Tibial artery (tissue), 4 donors: ENCODE measurements at regions not wholly inside any gene's neighbourhood (a gene's known extent, or its start where the extent isn't known, plus 50 kb on each side); places are given as distances from the start of the nearest gene placed in this dataset.

Experiments
- DNase-seq, 2 donors: peaks; one replicate each; pipeline ENCODE4 v3.0.0-alpha.2; 2019
- H3K27ac ChIP-seq, 2 donors: fragments of 200-600 bp; sonication (generic) in 1 of 2; 1 replicate in 1 of 2; 2 replicates in 1 of 2; pipeline ENCODE4 v1.5.1; 2018 to 2019; ENCODE audit warnings: mild to moderate bottlenecking in 1 of 2
- H3K27me3 ChIP-seq, 2 donors: fragments of 200-600 bp; sonication (generic) in 1 of 2; one replicate each; pipeline versions ENCODE4 v1.5.1 to v1.6.0; 2016 to 2019
- H3K36me3 ChIP-seq, 3 donors: fragments of 200-600 bp; sonication (generic) in 2 of 3; one replicate each; pipeline ENCODE4 v1.5.1; 2016 to 2019; ENCODE audit warnings: mild to moderate bottlenecking in 2 of 3
- H3K4me1 ChIP-seq, 4 donors: fragments of 200-600 bp; sonication (generic) in 2 of 4; 1 replicate in 3 of 4; 2 replicates in 1 of 4; pipeline ENCODE4 v1.5.1; 2016 to 2019
- H3K4me3 ChIP-seq, 2 donors: fragments of 200-600 bp; sonication (generic) in 1 of 2; 1 replicate in 1 of 2; 2 replicates in 1 of 2; pipeline ENCODE4 v1.5.1; 2018 to 2019; ENCODE audit warnings: mild to moderate bottlenecking in 2 of 2
- H3K9me3 ChIP-seq, 3 donors: fragments of 200-600 bp; sonication (generic) in 1 of 3; one replicate each; pipeline ENCODE4 v1.5.1; 2016 to 2019
- intact Hi-C: fragments of 100-400 bp; cut with DNase I; formaldehyde crosslinking; loops from one replicate; pipeline ENCODE4 v1.15.0; 2023; ENCODE audit warnings: low total_unique reads
- TF ChIP-seq, protein P1 (sequence below), 2 experiments: fragments of 200-600 bp in 1 of 2; fragments of 450-650 bp in 1 of 2; IDR thresholded peaks; one replicate each; pipeline ENCODE4 v1.5.1; 2017 to 2019; ENCODE audit warnings: antibody characterized with exemption in 2 of 2, mild to moderate bottlenecking in 1 of 2, moderate library complexity in 1 of 2

GRCh38 chr3:137382005-137382594 is 382.0 kb upstream of the SOX14 start:
- DNase-seq = no peak
- Histone ChIP-seq H3K9me3 (peaks cover 0 to 10% (median 0%) of the 10 kb centered on the region in 3 donors), H3K27me3 (no peaks in the 10 kb centered on the region), H3K36me3 (no peaks in the 10 kb centered on the region), H3K4me1 (no peaks in the 10 kb centered on the region), H3K27ac (no peak overlapping the region), H3K4me3 (no peak overlapping the region)
- TF ChIP-seq, protein P1, sequence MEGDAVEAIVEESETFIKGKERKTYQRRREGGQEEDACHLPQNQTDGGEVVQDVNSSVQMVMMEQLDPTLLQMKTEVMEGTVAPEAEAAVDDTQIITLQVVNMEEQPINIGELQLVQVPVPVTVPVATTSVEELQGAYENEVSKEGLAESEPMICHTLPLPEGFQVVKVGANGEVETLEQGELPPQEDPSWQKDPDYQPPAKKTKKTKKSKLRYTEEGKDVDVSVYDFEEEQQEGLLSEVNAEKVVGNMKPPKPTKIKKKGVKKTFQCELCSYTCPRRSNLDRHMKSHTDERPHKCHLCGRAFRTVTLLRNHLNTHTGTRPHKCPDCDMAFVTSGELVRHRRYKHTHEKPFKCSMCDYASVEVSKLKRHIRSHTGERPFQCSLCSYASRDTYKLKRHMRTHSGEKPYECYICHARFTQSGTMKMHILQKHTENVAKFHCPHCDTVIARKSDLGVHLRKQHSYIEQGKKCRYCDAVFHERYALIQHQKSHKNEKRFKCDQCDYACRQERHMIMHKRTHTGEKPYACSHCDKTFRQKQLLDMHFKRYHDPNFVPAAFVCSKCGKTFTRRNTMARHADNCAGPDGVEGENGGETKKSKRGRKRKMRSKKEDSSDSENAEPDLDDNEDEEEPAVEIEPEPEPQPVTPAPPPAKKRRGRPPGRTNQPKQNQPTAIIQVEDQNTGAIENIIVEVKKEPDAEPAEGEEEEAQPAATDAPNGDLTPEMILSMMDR (IDR thresholded peaks at IDR 0.05) = no peak
- intact Hi-C loops = no loop called here

- no peaks in the 10 kb centered on the region for H3K27me3 ChIP-seq
- no peak overlapping the region for H3K4me3 ChIP-seq
- no peak for DNase-seq
- H3K4me1 ChIP-seq = no peaks in the 10 kb centered on the region
- TF ChIP-seq, protein P1 (IDR thresholded peaks at IDR 0.05) = no peak
- H3K27ac ChIP-seq = no peak overlapping the region
- no peaks in the 10 kb centered on the region for H3K9me3 ChIP-seq
- intact Hi-C loops = no loop called here
- H3K36me3 ChIP-seq = no peaks in the 10 kb centered on the region
Observed at GRCh38 chr3:137385922-137386321, 378.2 kb upstream of the SOX14 start.

GRCh38 chr3:137409584-137409983 is 354.5 kb upstream of the SOX14 start:
- H3K27ac ChIP-seq = no peak overlapping the region

DNA sequence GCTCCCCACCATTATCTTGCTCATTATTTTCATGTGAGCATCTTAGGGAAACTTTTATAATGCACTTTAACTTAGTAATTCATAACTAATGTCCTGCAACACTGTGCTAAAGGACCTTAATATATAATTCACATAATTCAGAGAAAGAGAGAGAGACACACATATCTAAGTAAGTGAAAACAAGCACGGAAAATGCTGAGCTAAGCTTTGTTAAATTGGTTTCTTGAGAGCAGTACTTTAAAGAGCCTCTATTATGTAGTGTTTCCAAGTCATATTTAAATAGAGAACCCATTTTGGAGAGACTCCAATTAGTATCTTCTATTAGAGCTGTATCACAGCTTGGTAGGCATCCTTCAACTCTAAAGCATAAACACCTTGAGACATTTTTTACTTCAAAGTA is 354.1 kb upstream of the SOX14 start:
- Histone ChIP-seq H3K9me3 (peaks cover 0 to 4% (median 0%) of the 10 kb centered on the region in 3 donors), H3K27ac (no peak overlapping the region), H3K36me3 (no peaks in the 10 kb centered on the region), H3K4me3 (no peak overlapping the region), H3K27me3 (no peaks in the 10 kb centered on the region), H3K4me1 (no peaks in the 10 kb centered on the region)
- DNase-seq = no peak
- intact Hi-C loops = no loop called here
- TF ChIP-seq, protein P1 (IDR thresholded peaks at IDR 0.05) = no peak

More at GRCh38 chr3:137409584-137409983, 354.5 kb upstream of the SOX14 start:
- H3K4me3 ChIP-seq = no peak overlapping the region
- TF ChIP-seq, protein P1 (IDR thresholded peaks at IDR 0.05) = no peak
- intact Hi-C loops = no loop called here
- H3K36me3 ChIP-seq = no peaks in the 10 kb centered on the region
- DNase-seq = no peak
- peaks cover 0 to 4% (median 0%) of the 10 kb centered on the region in 3 donors for H3K9me3 ChIP-seq
- H3K27me3 ChIP-seq = no peaks in the 10 kb centered on the region
- H3K4me1 ChIP-seq = no peaks in the 10 kb centered on the region

GRCh38 chr3:137420198-137420995 is 343.7 kb upstream of the SOX14 start:
- Histone ChIP-seq H3K4me3 (no peak overlapping the region), H3K27me3 (no peaks in the 10 kb centered on the region), H3K36me3 (no peaks in the 10 kb centered on the region), H3K4me1 (no peaks in the 10 kb centered on the region), H3K27ac (no peak overlapping the region), H3K9me3 (peaks cover 0 to 11% (median 0%) of the 10 kb centered on the region in 3 donors)
- TF ChIP-seq, protein P1 (IDR thresholded peaks at IDR 0.05) = no peak
- no peak for DNase-seq
- intact Hi-C loops = no loop called here
